ENCODE measurements at regions not wholly inside any gene's neighbourhood (a gene's known extent, or its start where the extent isn't known, plus 50 kb on each side); places are given as distances from the start of the nearest gene placed in this dataset.

DNA sequence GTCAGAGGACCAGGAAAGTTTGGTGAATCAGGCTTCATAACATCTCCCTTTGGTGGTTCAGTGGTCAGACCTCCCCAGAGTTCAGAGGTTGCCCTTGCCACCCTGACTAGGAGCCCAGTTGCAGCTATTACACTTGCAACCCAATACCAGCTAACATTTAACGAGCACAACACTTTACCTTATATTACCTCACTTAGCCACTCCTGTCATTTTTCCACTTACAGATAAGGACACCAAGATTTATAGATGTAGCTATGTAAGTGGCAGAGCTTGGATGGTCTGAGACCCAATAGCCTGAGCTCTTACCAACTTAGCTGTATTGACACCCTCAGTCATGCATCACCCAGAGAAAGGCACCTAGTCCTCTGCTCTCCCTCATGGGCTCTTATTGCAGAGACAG, 234.7 kb downstream of the INSC start:
- TF ChIP-seq POLR2A (IDR thresholded peaks at IDR 0.05): no peak
- TF ChIP-seq, protein P1, sequence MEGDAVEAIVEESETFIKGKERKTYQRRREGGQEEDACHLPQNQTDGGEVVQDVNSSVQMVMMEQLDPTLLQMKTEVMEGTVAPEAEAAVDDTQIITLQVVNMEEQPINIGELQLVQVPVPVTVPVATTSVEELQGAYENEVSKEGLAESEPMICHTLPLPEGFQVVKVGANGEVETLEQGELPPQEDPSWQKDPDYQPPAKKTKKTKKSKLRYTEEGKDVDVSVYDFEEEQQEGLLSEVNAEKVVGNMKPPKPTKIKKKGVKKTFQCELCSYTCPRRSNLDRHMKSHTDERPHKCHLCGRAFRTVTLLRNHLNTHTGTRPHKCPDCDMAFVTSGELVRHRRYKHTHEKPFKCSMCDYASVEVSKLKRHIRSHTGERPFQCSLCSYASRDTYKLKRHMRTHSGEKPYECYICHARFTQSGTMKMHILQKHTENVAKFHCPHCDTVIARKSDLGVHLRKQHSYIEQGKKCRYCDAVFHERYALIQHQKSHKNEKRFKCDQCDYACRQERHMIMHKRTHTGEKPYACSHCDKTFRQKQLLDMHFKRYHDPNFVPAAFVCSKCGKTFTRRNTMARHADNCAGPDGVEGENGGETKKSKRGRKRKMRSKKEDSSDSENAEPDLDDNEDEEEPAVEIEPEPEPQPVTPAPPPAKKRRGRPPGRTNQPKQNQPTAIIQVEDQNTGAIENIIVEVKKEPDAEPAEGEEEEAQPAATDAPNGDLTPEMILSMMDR (IDR thresholded peaks at IDR 0.05 in 8 of 11, conservative IDR thresholded peaks at IDR 0.05 in 3 of 11): no peak
- TF ChIP-seq POLR2AphosphoS5 (IDR thresholded peaks at IDR 0.05): no peak
